ENCODE measurements at regions not wholly inside any gene's neighbourhood (a gene's known extent, or its start where the extent isn't known, plus 50 kb on each side); places are given as distances from the start of the nearest gene placed in this dataset.

DNA sequence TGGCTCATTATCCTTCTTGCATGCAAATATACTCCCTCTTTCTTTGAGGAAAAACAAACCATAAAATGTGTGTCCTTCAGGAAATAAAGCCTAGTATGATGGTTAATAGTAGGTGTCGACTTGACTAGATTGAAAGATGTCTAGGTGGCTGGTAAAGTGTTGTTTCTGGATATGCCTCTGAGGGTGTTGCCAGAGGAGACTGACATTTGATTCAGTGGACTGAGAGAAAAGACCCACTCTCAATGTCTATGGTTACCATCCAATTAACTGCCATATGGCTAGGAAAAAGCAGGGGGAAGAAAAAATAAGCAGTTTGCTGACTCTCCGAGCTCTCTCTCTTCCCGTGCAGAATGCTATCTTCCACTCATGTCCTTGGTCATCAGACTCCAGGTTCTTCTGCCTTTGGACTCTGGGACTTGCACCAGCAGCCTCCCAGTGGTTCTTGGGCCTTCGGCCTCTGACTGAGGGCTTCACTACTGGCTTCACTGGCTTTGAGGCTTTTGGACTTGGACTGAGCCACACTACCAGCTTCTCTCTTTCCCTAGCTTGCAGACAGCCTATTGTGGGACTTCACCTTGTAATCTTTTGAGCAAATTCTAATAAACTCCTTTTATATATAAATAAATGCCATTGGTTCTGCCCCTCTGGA, 532.1 kb upstream of the HTR2C start:
- FAIRE-seq (no peak), DNase-seq (ENCODE audit: low spot score) (no peak), ATAC-seq (no peak)
- TF ChIP-seq NAIF1 (CRISPR knock-in tag; IDR thresholded peaks at IDR 0.05; ENCODE audit: borderline replicate concordance) (no peak), FOXP4 (CRISPR knock-in tag; IDR thresholded peaks at IDR 0.05) (no peak), ZNF788 (CRISPR knock-in tag; IDR thresholded peaks at IDR 0.05; ENCODE audit: borderline replicate concordance) (no peak), ZNF30 (CRISPR knock-in tag; IDR thresholded peaks at IDR 0.05) (no peak), TEAD3 (CRISPR knock-in tag; optimal IDR thresholded peaks at IDR 0.05; ENCODE audit: borderline replicate concordance) (no peak), CHD4 (IDR thresholded peaks at IDR 0.05; ENCODE audit: borderline replicate concordance, low read length) (no peak), DPF2 (CRISPR knock-in tag; IDR thresholded peaks at IDR 0.05; ENCODE audit: borderline replicate concordance, low read depth) (no peak), ZNF329 (CRISPR knock-in tag; IDR thresholded peaks at IDR 0.05; ENCODE audit: low read depth) (no peak), SIN3B (IDR thresholded peaks at IDR 0.05; ENCODE audit: low read length) (no peak), KLF13 (CRISPR knock-in tag; IDR thresholded peaks at IDR 0.05) (no peak), KDM5A (IDR thresholded peaks at IDR 0.05; ENCODE audit: borderline replicate concordance, low read length) (no peak), E2F1 (CRISPR knock-in tag; IDR thresholded peaks at IDR 0.05) (no peak), SMARCC2 (IDR thresholded peaks at IDR 0.05) (no peak), ZNF331 (CRISPR knock-in tag; IDR thresholded peaks at IDR 0.05) (no peak), ZNF83 (CRISPR knock-in tag; IDR thresholded peaks at IDR 0.05; ENCODE audit: borderline replicate concordance) (no peak), ZNF317 (CRISPR knock-in tag; IDR thresholded peaks at IDR 0.05) (no peak)
- TF ChIP-seq, protein P1, sequence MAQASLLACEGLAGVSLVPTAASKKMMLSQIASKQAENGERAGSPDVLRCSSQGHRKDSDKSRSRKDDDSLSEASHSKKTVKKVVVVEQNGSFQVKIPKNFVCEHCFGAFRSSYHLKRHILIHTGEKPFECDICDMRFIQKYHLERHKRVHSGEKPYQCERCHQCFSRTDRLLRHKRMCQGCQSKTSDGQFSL (CRISPR knock-in tag; IDR thresholded peaks at IDR 0.05): no peak
- no peak overlapping the region for H2AFZ ChIP-seq (ENCODE audit: low read length)
- intact Hi-C loops (cut with micrococcal nuclease; ENCODE audit: unreplicated experiment) (no loop called here), in situ Hi-C loops (cut with HindIII; ENCODE audit: extremely low pct_ligation_motif_present, low pct_unique_long_range_greater_than_20kb) (no loop called here)
- H3K9ac ChIP-seq (ENCODE audit: insufficient read depth, low read depth, low read length): no peak overlapping the region
- H3K79me2 ChIP-seq (ENCODE audit: insufficient read depth, low read length): no peaks in the 10 kb centered on the region
- no peaks in the 10 kb centered on the region for H3K27me3 ChIP-seq (ENCODE audit: control insufficient read depth in 1 of 2, insufficient read depth in 2 of 2, low read length in 2 of 2)
- no peak overlapping the region for H3K27ac ChIP-seq (ENCODE audit: extremely low read length, insufficient read depth, low read length)
- BruUV-seq (replicated peaks): no TSS peak
- H3K4me2 ChIP-seq (ENCODE audit: low read depth, low read length): no peak overlapping the region
- H3K4me1 ChIP-seq (ENCODE audit: insufficient read depth, low read length): no peaks in the 10 kb centered on the region
- H3K4me3 ChIP-seq (replicated peaks in 1 of 3; ENCODE audit: insufficient read depth in 1 of 3, low read depth in 2 of 3, low read length in 3 of 3): no peak overlapping the region
- no peaks in the 10 kb centered on the region for H3K9me3 ChIP-seq (ENCODE audit: low read length)
- H4K20me1 ChIP-seq (ENCODE audit: insufficient read depth, low read length): no peaks in the 10 kb centered on the region
- ChIA-PET CTCF (ENCODE audit: low intra/inter-chr PET ratio, low total read pairs) (no interaction called here), POLR2A (no interaction called here)
- WGBS (ENCODE audit: low lambda C conversion rate): 0% methylated on average over 2 of the region's 4 CpGs
- no peaks in the 10 kb centered on the region for H3K36me3 ChIP-seq (replicated peaks in 1 of 2; ENCODE audit: control insufficient read depth in 1 of 2, insufficient read depth in 2 of 2, low read length in 2 of 2)
